D341Med (cell line): ENCODE measurements at regions not wholly inside any gene's neighbourhood (a gene's known extent, or its start where the extent isn't known, plus 50 kb on each side); places are given as distances from the start of the nearest gene placed in this dataset.
"Not testable (repeated sequence)": the region's sequence is repeated elsewhere in the genome, so short reads cannot be mapped to it uniquely, and the experiment has no call there.

ENCODE experiments used
- DNase-seq: peaks from one replicate; pipeline ENCODE4 v3.0.0; 2012; ENCODE audit warnings: low spot score

- DNase-seq = no peak
These were observed 300.5 kb downstream of the INSIG2 start for GRCh38 chr2:118388771-118389170.

GRCh38 chr2:118387509-118387908, 299.2 kb downstream of the INSIG2 start:
- DNase-seq = no peak

GRCh38 chr2:118386641-118387302, 298.5 kb downstream of the INSIG2 start:
- DNase-seq = no peak

DNA sequence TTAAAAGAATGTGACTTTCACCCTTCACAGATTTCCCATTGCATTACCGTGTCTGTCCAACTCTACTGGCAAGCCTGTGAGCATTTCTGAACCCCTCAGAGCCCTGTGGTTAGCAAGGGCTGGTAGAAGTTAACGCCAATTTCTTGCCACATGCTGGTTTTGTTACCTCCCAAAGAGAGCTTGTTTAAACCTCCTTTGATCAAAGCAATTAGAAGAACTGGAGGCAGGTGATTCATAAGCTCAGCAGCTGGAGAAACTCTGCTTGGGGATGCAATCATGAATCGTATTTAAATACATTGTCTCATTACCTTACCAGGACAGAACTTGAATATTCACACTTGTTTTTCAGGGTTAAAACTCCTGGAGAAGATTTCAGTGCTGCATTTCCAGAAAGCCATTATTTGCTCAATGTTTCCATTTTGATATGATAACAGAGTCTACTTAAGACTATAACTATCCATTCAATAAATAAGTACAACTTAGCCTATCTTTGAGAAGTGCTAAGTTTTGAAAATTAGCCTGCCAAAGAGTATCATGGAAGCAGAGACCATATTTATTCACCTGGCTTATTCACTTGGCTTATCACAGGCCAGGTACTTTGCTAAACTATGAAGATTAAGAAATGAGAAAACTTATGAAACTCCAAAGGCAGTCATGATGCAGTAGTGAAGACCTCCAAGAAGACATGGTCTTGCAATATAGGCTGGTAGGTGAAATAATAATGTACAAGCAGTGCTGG, 292.8 kb downstream of the INSIG2 start:
- no peak for DNase-seq

DNA sequence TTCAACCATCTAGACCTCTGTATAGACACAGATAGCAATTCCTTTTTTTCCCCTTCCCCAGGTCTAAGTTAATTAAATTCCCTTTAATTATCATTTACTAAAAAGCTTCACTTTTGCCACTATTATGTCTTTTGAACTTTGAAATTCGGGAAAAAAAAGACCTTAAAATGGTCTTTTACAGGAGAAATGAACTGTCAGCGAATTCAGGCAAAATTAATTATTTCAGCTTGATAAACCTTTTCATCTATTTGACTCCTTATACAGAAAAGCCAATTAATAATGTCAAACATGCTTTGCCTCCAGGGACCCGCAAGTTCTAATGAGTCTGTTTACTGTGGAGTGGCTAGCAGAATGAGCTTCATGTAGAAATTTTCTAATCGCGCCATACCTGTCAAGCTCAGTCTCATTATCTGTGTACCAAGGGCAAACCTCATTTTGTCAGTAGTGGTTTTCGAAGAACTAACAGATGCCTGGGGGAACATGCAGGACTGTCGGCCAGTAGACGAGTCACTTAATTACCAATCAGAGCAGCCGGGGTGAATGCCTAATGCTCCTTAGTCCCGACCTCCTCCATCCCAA, 287.7 kb downstream of the INSIG2 start:
- no peak for DNase-seq

GRCh38 chr2:118374974-118375755, 286.9 kb downstream of the INSIG2 start:
- no peak for DNase-seq

- DNase-seq = no peak
These were observed 284.9 kb downstream of the INSIG2 start for GRCh38 chr2:118372886-118373830.

- DNase-seq = peak; percentile 44
These were observed 283.2 kb downstream of the INSIG2 start for GRCh38 chr2:118371515-118371914.

- DNase-seq = not testable (repeated sequence)
These were observed 281.2 kb downstream of the INSIG2 start for GRCh38 chr2:118369521-118369920.

DNA sequence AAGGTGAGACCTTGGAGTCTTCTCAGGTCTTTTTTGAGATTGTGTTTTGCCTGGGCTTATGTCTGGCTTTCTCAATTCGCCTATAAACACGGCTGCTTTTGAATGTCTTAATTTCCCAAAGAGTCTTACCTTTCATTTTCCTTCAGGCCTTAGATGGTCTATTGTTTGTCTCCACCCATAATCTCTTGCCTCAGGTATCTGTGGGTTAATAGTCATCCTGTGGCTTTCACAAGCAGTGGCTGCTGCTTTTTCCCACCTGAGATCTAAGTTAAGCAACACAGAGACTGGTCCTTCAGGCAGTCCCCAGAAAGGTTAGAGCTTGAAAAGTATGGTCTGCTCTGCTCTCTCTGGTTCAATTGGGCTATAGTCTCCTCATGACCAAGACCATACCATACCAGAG, 275.3 kb downstream of the INSIG2 start:
- no peak for DNase-seq

DNA sequence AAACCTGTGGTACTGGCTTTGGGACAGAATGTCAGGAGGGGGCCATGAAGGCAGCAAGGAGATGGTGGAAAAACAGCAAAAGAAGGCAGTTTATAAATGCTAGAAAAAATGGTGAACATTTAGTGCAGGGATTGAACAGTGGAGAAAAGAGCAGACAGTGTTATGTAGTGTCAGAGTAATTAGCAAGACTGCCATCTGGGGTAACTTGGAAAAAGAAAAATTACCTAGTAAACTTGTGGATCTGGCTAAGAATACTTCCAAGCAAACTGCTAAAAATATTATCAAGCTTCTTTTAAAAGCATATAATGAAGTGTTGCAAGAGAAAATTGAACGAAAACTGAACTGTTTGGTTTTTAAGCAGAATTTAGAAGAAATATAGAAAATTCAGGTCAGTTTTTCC, 267.8 kb downstream of the INSIG2 start:
- DNase-seq = no peak

DNA sequence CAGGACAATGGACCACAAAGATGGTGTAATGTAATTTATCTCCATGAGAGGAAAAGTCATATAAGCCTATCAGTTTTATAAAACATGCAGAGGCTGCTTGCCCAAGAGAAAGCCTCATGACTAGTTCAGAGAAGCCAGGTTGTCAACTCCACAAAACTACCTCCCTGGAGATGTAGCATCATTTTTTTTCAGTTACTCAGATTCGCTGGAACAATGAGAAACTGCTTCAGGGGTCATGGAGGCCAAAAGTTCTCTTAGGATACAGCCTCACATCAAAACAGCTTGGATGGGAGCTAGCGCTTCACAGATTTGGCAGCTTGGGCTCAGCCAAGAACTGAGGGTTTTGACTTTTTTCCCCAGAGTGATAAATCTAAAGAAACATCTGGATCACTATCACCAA, 263.5 kb downstream of the INSIG2 start:
- DNase-seq = no peak

DNA sequence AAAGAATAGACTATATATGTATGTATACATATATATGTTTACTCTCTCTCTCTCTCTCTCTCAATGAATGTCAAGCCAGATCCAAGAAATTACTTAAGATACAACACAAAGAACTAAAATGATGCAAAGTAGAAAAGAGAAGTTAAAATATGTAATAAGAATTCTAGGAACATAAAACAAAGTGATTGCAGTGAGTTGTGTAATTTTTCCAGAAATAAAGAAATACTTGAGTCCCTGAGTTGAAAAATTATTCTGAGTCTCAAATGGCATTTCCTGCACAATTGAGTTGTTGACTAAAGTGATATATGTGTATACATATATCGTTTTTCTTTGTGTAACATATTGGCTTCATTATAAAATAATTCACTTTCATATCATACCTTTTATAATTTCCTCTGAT, 262.4 kb downstream of the INSIG2 start:
- no peak for DNase-seq

DNA sequence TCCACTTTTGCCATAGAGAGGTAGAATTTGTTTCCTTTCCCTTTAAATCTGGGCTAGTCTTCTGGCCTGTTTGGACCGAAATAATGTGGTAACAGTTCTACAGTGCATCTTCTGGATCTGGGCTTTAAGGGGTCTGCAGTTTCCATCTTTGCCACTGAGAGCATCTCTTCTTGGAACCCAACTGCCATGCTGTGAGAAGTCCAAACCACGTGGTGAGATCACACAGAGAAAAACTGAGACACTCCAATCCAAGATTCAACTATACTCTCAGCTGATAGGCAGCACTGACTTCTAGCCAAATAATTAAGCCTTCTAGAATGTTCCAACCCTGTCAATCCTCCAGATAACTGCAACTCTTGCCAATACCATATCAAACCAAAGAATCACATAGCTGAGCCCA, 261.1 kb downstream of the INSIG2 start:
- DNase-seq = no peak

GRCh38 chr2:118348380-118349034, 260.2 kb downstream of the INSIG2 start:
- no peak for DNase-seq

DNA sequence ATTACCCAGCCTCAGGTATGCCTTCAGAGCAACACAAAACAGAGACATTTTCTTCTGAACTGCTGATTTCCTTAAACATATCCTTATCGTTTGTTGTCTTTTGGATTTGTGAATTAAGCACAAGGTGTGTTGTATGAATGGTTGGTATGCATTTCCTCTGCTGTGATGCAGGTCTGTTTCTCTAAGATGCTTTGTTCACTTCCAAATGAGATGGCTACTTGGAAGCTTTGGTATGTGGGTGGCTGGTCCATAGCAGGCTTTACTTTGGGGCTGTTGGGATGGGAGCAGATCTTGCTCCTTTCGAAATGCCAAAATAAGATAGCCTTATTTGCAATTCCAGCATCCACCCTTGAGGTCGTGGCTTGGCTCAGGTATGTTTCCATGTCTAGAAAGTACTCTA, 257.2 kb downstream of the INSIG2 start:
- DNase-seq = no peak

- DNase-seq = no peak
These were observed 251.8 kb downstream of the INSIG2 start for GRCh38 chr2:118340103-118340502.

DNA sequence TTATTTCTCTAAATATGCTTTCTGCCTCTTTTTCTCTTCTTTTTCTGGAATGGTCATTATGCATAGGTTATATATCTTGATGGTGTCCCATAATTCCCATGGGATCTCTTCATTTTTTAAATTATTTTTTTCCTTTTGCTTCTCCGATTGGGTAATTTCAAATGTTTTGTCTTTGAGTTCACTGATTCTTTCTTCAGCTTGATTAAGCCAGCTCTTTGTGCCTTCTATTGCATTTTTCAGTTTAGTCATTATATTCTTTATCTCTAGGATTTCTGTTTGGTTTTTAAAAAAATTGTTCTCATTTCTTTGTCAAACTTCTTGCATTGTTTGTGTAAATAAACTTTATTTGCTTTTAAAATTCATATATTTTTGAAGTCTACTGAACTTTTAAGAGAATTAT, 251.1 kb downstream of the INSIG2 start:
- DNase-seq = no peak

DNA sequence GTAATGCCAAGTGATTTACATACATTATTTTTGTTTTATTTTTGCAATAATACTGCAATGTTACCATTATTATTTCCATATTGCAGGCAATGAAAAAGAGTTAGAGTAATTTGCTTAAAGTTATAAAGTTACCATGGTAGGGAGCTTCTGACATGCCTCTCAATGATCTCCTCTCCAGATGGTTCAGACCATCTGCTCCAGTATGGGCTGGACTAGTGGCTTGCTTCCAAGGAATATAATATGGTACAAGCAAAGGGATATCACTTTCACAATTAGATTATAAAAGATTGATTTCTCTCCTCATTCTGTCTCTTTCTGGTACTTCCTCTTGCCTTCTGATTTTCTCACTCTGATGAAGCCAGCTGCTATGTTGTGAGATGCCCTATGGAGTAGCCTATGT, 245.4 kb downstream of the INSIG2 start:
- DNase-seq = no peak

- no peak for DNase-seq
These were observed 237.2 kb downstream of the INSIG2 start for GRCh38 chr2:118325321-118325955.

DNA sequence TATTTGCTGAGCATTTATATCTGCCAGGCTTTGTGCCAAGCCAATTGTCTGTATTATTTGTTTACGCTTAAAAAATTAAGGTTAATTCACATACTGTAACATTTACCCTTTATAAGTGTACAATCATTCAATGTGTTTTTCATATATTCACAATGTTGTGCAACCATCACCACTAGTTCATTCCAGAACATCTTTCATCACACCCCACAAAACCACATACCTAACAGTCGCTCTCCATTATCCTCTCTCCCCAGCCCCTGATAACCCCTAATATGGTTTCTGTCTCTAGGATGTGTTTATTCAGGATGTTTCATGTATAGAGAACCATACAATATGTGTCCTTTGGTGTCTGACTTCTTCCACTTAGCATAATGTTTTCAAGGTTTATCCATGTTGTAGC, 234.1 kb downstream of the INSIG2 start:
- DNase-seq = no peak
